H9 (cell line): ENCODE measurements at regions not wholly inside any gene's neighbourhood (a gene's known extent, or its start where the extent isn't known, plus 50 kb on each side); places are given as distances from the start of the nearest gene placed in this dataset.

ENCODE experiments used
- DNase-seq: peaks from one replicate; pipeline ENCODE4 v3.0.0-alpha.2; 2017
- H2AFZ ChIP-seq: one replicate; pipeline ENCODE4 v1.6.1; 2013; ENCODE audit warnings: mild to moderate bottlenecking, low read length, control low read depth, moderate library complexity
- H2AK5ac ChIP-seq: 2 replicates; pipeline ENCODE4 v1.6.1; 2013; ENCODE audit warnings: low read length, control low read depth, mixed read lengths; ENCODE audit not compliant: insufficient read length
- H2BK120ac ChIP-seq: one replicate; pipeline ENCODE4 v1.6.1; 2013; ENCODE audit warnings: low read depth, mild to moderate bottlenecking, low read length, control low read depth, inconsistent platforms; ENCODE audit not compliant: poor library complexity, severe bottlenecking
- H2BK12ac ChIP-seq: 2 replicates; pipeline ENCODE4 v1.6.1; 2013; ENCODE audit warnings: low read length, control low read depth, mixed read lengths, low read depth; ENCODE audit not compliant: insufficient read length
- H2BK15ac ChIP-seq: 2 replicates; pipeline ENCODE4 v1.6.1; 2013; ENCODE audit warnings: low read depth, low read length, control low read depth
- H2BK20ac ChIP-seq: one replicate; pipeline ENCODE4 v1.6.1; 2013; ENCODE audit warnings: low read depth, mild to moderate bottlenecking, low read length, control low read depth, inconsistent platforms; ENCODE audit not compliant: poor library complexity, severe bottlenecking
- H2BK5ac ChIP-seq: 2 replicates; pipeline ENCODE4 v1.6.1; 2013; ENCODE audit warnings: low read length, control low read depth, mixed read lengths; ENCODE audit not compliant: insufficient read length
- H3K14ac ChIP-seq: 2 replicates; pipeline ENCODE4 v1.6.1; 2013; ENCODE audit warnings: low read length, control low read depth; ENCODE audit not compliant: insufficient read depth
- H3K18ac ChIP-seq: 2 replicates; pipeline ENCODE4 v1.6.1; 2013; ENCODE audit warnings: low read depth, mild to moderate bottlenecking, mixed read lengths, low read length, control low read depth; ENCODE audit not compliant: insufficient read length
- H3K23ac ChIP-seq: 2 replicates; pipeline ENCODE4 v1.6.1; 2013; ENCODE audit warnings: low read length, control low read depth, mixed read lengths, low read depth; ENCODE audit not compliant: insufficient read length
- H3K23me2 ChIP-seq: 2 replicates; pipeline ENCODE4 v1.6.1; 2013; ENCODE audit warnings: low read depth, mild to moderate bottlenecking, mixed read lengths, low read length, control low read depth; ENCODE audit not compliant: insufficient read length, poor library complexity, severe bottlenecking
- H3K27ac ChIP-seq: 2 replicates; pipeline ENCODE4 v1.5.1; 2013; ENCODE audit warnings: low read length, control low read depth, mixed read lengths, low read depth; ENCODE audit not compliant: insufficient read length
- H3K27me3 ChIP-seq: 2 replicates; pipeline ENCODE4 v1.6.1; 2013; ENCODE audit warnings: low read length, control low read depth, inconsistent platforms; ENCODE audit not compliant: insufficient read depth
- H3K4ac ChIP-seq: 2 replicates; pipeline ENCODE4 v1.6.1; 2013; ENCODE audit warnings: low read depth, mild to moderate bottlenecking, control low read depth, inconsistent platforms, low read length, moderate library complexity
- H3K4me1 ChIP-seq: 2 replicates; pipeline ENCODE4 v1.6.1; 2013; ENCODE audit warnings: low read length, control low read depth, inconsistent platforms; ENCODE audit not compliant: insufficient read depth
- H3K4me2 ChIP-seq: 2 replicates; pipeline ENCODE4 v1.6.1; 2013; ENCODE audit warnings: low read length, control low read depth, mixed read lengths; ENCODE audit not compliant: insufficient read length, insufficient read depth
- H3K56ac ChIP-seq: 2 replicates; pipeline ENCODE4 v1.6.1; 2013; ENCODE audit warnings: low read depth, mild to moderate bottlenecking, mixed read lengths, low read length, control low read depth; ENCODE audit not compliant: insufficient read length
- H3K79me1 ChIP-seq: 2 replicates; pipeline ENCODE4 v1.6.1; 2013; ENCODE audit warnings: low read depth, mild to moderate bottlenecking, moderate library complexity, low read length, control low read depth, inconsistent platforms; ENCODE audit not compliant: insufficient read depth, poor library complexity, severe bottlenecking
- H3K79me2 ChIP-seq: 2 replicates; pipeline ENCODE4 v1.6.1; 2013; ENCODE audit warnings: low read length, control low read depth, inconsistent platforms; ENCODE audit not compliant: insufficient read depth
- H3K9ac ChIP-seq: 2 replicates; pipeline ENCODE4 v1.6.1; 2013; ENCODE audit warnings: low read length, control low read depth, mixed read lengths; ENCODE audit not compliant: insufficient read length; ENCODE audit errors: extremely low read depth
- H3K9me3 ChIP-seq: one replicate; pipeline ENCODE4 v1.6.1; 2013; ENCODE audit warnings: low read depth, low read length, inconsistent platforms; ENCODE audit not compliant: control insufficient read depth
- H3T11ph ChIP-seq: one replicate; pipeline ENCODE4 v1.6.1; 2013; ENCODE audit warnings: mild to moderate bottlenecking, low read length, control low read depth, inconsistent platforms
- H4K20me1 ChIP-seq: one replicate; pipeline ENCODE4 v1.6.1; 2013; ENCODE audit not compliant: control insufficient read depth, insufficient read length, insufficient read depth
- H4K5ac ChIP-seq: 2 replicates; pipeline ENCODE4 v1.6.1; 2013; ENCODE audit warnings: low read depth, mild to moderate bottlenecking, mixed read lengths, low read length, control low read depth; ENCODE audit not compliant: insufficient read length
- H4K8ac ChIP-seq: replicated peaks from 2 replicates; pipeline ENCODE4 v1.6.1; 2013; ENCODE audit warnings: low read length, control low read depth, mixed read lengths, low read depth; ENCODE audit not compliant: insufficient read length
- H4K91ac ChIP-seq: 2 replicates; pipeline ENCODE4 v1.6.1; 2013; ENCODE audit warnings: low read depth, mild to moderate bottlenecking, moderate library complexity, mixed read lengths, low read length, control low read depth; ENCODE audit not compliant: insufficient read length
- H3K27ac Mint-ChIP-seq, 3 experiments: 2 replicates in 2 of 3; 3 replicates in 1 of 3; pipeline ENCODE4 v1.8.0; 2020 to 2021; ENCODE audit warnings: mixed read lengths in 3 of 3, mild to moderate bottlenecking in 1 of 3, moderate library complexity in 1 of 3
- H3K27me3 Mint-ChIP-seq: 2 replicates; pipeline ENCODE4 v1.8.0; 2021; ENCODE audit warnings: low read depth, mild to moderate bottlenecking, moderate library complexity, mixed read lengths
- H3K36me3 Mint-ChIP-seq, 3 experiments: 2 replicates in 2 of 3; 3 replicates in 1 of 3; pipeline ENCODE4 v1.8.0; 2020 to 2021; ENCODE audit warnings: low read depth in 3 of 3, mixed read lengths in 3 of 3; ENCODE audit not compliant: insufficient read depth in 1 of 3
- H3K4me1 Mint-ChIP-seq, 2 experiments: 2 replicates each; pipeline ENCODE4 v1.8.0; 2020; ENCODE audit warnings: mixed read lengths in 2 of 2
- H3K4me3 Mint-ChIP-seq, 2 experiments: 2 replicates in 1 of 2; 3 replicates in 1 of 2; pipeline ENCODE4 v1.8.0; 2020 to 2021; ENCODE audit warnings: mild to moderate bottlenecking in 2 of 2, mixed read lengths in 2 of 2, moderate library complexity in 1 of 2
- H3K9me3 Mint-ChIP-seq, 2 experiments: 2 replicates in 1 of 2; 3 replicates in 1 of 2; pipeline ENCODE4 v1.8.0; 2020; ENCODE audit warnings: mild to moderate bottlenecking in 2 of 2, mixed read lengths in 2 of 2, moderate library complexity in 1 of 2
- CTCF ChIP-seq: fragments of 200-600 bp; sonication (generic); conservative IDR thresholded peaks from 3 replicates; pipeline ENCODE4 v1.8.0; 2021; ENCODE audit warnings: antibody characterized with exemption, mild to moderate bottlenecking
- WGBS: extraction: QIAGEN DNeasy Blood & Tissue Kit; methylation state at CpG from one replicate; pipeline ENCODE4 v1.1.7; 2013; ENCODE audit warnings: missing lambda C conversion rate, low lambda C conversion rate, mixed read lengths; ENCODE audit not compliant: insufficient read length; ENCODE audit errors: extremely low coverage; 5-methylcytosine and 5-hydroxymethylcytosine counted together

- no peaks in the 10 kb centered on the region for H3K4me1 ChIP-seq
- no peak overlapping the region for H2AFZ ChIP-seq
- H3K79me1 ChIP-seq = no peaks in the 10 kb centered on the region
- no peaks in the 10 kb centered on the region for H3K79me2 ChIP-seq
- H3K9me3 ChIP-seq = no peaks in the 10 kb centered on the region
- H2BK20ac ChIP-seq = no peak overlapping the region
- no peak overlapping the region for H2BK12ac ChIP-seq
- H3K4me2 ChIP-seq = no peak overlapping the region
- H3K18ac ChIP-seq = no peak overlapping the region
- no peaks in the 10 kb centered on the region for H3K23me2 ChIP-seq
- H3K14ac ChIP-seq = no peak overlapping the region; the same call in 1 of the 2 replicates
- H3K23ac ChIP-seq = no peak overlapping the region
- no peak overlapping the region for H3K9ac ChIP-seq
- no peaks in the 10 kb centered on the region for H3K36me3 Mint-ChIP-seq
- H2AK5ac ChIP-seq = no peak overlapping the region
- no peaks in the 10 kb centered on the region for H3K27me3 ChIP-seq
- H3K27ac ChIP-seq = no peak overlapping the region
- H3K27me3 Mint-ChIP-seq = no peaks in the 10 kb centered on the region
- no peak overlapping the region for H4K5ac ChIP-seq
- no peak overlapping the region for H2BK120ac ChIP-seq
- H4K8ac ChIP-seq = no peak overlapping the region
- no peak for TF ChIP-seq CTCF
- no peak overlapping the region for H2BK5ac ChIP-seq
- DNase-seq = no peak
- no CpG with 5 or more reads among the region's 16 CpGs for WGBS
- H2BK15ac ChIP-seq = no peak overlapping the region
- H3K4me3 Mint-ChIP-seq = no peak overlapping the region
- no peak overlapping the region for H3K56ac ChIP-seq
- no peak overlapping the region for H3K4ac ChIP-seq
- H3T11ph ChIP-seq = no peak overlapping the region
- no peak overlapping the region for H3K27ac Mint-ChIP-seq
- no peaks in the 10 kb centered on the region for H4K20me1 ChIP-seq
- H3K4me1 Mint-ChIP-seq = no peaks in the 10 kb centered on the region
- no peaks in the 10 kb centered on the region for H3K9me3 Mint-ChIP-seq
- H4K91ac ChIP-seq = no peak overlapping the region
These were observed 322.7 kb upstream of the PITX2 start for GRCh38 chr4:110945600-110945999.
